NCI-H526 treated with DMSO at 0.1 percent for 48 hours (cell line): ENCODE measurements at regions not wholly inside any gene's neighbourhood (a gene's known extent, or its start where the extent isn't known, plus 50 kb on each side); places are given as distances from the start of the nearest gene placed in this dataset.
"Not testable (repeated sequence)": the region's sequence is repeated elsewhere in the genome, so short reads cannot be mapped to it uniquely, and the experiment has no call there.

Source experiments
- DNase-seq: peaks from one replicate; lab custom pipeline; 2025; lab: John Stamatoyannopoulos, UW

- no peak for DNase-seq
Observed at GRCh38 chr12:105888696-105889095, 250.1 kb downstream of the NUAK1 start.

GRCh38 chr12:105892362-105892910, 246.3 kb downstream of the NUAK1 start:
- no peak for DNase-seq

- not testable (repeated sequence) for DNase-seq
Observed at GRCh38 chr12:105895197-105895832, 243.4 kb downstream of the NUAK1 start.

- no peak for DNase-seq
Observed at GRCh38 chr12:105897311-105897725, 241.4 kb downstream of the NUAK1 start.

GRCh38 chr12:105898271-105898670, 240.5 kb downstream of the NUAK1 start:
- DNase-seq: not testable (repeated sequence)

GRCh38 chr12:105899589-105899988, 239.2 kb downstream of the NUAK1 start:
- DNase-seq: no peak

GRCh38 chr12:105906561-105906960, 232.2 kb downstream of the NUAK1 start:
- no peak for DNase-seq

- no peak for DNase-seq
Observed at GRCh38 chr12:105907982-105908381, 230.8 kb downstream of the NUAK1 start.

GRCh38 chr12:105910030-105910429, 228.7 kb downstream of the NUAK1 start:
- no peak for DNase-seq

GRCh38 chr12:105911966-105912365, 226.8 kb downstream of the NUAK1 start:
- DNase-seq: no peak

- peak; percentile 4 for DNase-seq
Observed at GRCh38 chr12:105912882-105913678, 225.7 kb downstream of the NUAK1 start.

- DNase-seq: no peak
Observed at GRCh38 chr12:105915997-105916759, 222.6 kb downstream of the NUAK1 start.

- DNase-seq: no peak
Observed at GRCh38 chr12:105916760-105917039, 222.1 kb downstream of the NUAK1 start.

- DNase-seq: no peak
Observed at GRCh38 chr12:105920161-105920684, 218.5 kb downstream of the NUAK1 start.

GRCh38 chr12:105921055-105921454, 217.7 kb downstream of the NUAK1 start:
- DNase-seq: no peak

- no peak for DNase-seq
Observed at GRCh38 chr12:105921872-105922669, 216.7 kb downstream of the NUAK1 start.

- DNase-seq: no peak
Observed at GRCh38 chr12:105922670-105923102, 216.1 kb downstream of the NUAK1 start.

- no peak for DNase-seq
Observed at GRCh38 chr12:105924526-105925208, 214.1 kb downstream of the NUAK1 start.

- no peak for DNase-seq
Observed at GRCh38 chr12:105927564-105927963, 211.2 kb downstream of the NUAK1 start.

GRCh38 chr12:105928436-105928835, 210.3 kb downstream of the NUAK1 start:
- no peak for DNase-seq

- no peak for DNase-seq
Observed at GRCh38 chr12:105929192-105929591, 209.6 kb downstream of the NUAK1 start.
